ENCODE measurements at regions not wholly inside any gene's neighbourhood (a gene's known extent, or its start where the extent isn't known, plus 50 kb on each side); places are given as distances from the start of the nearest gene placed in this dataset.

DNA sequence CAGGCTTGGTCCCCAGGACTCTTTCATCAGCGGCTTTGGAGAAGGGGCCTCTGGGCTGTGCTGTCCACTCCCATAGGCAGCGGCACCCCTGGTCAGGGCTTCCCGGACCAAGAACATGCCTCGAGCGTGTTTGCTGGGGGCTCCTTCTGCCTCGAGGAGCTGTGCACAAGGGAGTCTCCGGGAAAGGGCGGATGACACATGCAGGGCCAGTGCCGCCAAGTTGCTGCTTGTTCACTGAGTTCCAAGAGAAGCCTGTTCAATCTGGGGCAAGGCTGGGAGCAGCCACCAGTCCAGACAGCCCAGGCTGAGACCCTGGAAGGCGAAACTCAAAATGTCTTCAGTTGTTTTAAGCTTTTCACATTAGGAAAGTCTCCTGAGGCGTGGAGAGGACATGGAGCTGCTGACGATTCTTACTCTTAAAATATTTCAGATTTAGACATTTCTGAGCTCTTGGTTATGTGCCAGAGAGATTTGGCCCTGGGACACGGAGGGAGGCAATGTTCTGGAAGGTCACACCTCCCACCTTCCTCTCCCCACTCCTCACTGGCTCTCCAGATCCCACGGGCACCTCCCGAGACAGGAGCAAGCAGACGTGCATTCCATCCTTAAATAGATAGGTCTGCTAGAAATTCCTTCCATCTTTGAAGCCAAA is 84.5 kb upstream of the ZNF469 start:
- TF ChIP-seq, protein P1, sequence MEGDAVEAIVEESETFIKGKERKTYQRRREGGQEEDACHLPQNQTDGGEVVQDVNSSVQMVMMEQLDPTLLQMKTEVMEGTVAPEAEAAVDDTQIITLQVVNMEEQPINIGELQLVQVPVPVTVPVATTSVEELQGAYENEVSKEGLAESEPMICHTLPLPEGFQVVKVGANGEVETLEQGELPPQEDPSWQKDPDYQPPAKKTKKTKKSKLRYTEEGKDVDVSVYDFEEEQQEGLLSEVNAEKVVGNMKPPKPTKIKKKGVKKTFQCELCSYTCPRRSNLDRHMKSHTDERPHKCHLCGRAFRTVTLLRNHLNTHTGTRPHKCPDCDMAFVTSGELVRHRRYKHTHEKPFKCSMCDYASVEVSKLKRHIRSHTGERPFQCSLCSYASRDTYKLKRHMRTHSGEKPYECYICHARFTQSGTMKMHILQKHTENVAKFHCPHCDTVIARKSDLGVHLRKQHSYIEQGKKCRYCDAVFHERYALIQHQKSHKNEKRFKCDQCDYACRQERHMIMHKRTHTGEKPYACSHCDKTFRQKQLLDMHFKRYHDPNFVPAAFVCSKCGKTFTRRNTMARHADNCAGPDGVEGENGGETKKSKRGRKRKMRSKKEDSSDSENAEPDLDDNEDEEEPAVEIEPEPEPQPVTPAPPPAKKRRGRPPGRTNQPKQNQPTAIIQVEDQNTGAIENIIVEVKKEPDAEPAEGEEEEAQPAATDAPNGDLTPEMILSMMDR (IDR thresholded peaks at IDR 0.05), result no peak
- TF ChIP-seq POLR2AphosphoS5 (IDR thresholded peaks at IDR 0.05), result no peak
- no peak for TF ChIP-seq POLR2A (IDR thresholded peaks at IDR 0.05)
- TF ChIP-seq EP300 (IDR thresholded peaks at IDR 0.05), result no peak
